ENCODE measurements at regions not wholly inside any gene's neighbourhood (a gene's known extent, or its start where the extent isn't known, plus 50 kb on each side); places are given as distances from the start of the nearest gene placed in this dataset.

DNA sequence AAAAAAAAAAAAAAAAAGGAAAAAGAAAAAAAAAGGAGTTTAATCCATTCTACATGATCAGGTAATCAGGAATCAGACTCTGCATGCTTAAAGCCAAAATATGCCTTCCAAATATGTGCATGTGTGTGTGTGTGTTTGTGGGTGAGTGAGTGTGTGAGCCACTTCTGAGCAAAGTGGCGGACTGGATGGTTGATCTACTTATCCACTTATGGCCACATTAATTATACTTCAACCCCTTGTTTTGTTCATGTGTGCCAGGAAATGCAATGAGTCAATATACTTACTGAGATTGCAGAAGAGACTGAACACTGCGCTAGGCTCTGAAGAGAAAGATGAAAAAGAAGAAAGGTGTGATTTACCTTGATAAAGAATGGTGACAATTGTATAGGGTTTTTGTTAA lies 586.5 kb upstream of the NXPH2 start:
- no peak for TF ChIP-seq EZH2 (IDR thresholded peaks at IDR 0.05; ENCODE audit: borderline replicate concordance, low read depth, low read length, severe bottlenecking)
- TF ChIP-seq, protein P1, sequence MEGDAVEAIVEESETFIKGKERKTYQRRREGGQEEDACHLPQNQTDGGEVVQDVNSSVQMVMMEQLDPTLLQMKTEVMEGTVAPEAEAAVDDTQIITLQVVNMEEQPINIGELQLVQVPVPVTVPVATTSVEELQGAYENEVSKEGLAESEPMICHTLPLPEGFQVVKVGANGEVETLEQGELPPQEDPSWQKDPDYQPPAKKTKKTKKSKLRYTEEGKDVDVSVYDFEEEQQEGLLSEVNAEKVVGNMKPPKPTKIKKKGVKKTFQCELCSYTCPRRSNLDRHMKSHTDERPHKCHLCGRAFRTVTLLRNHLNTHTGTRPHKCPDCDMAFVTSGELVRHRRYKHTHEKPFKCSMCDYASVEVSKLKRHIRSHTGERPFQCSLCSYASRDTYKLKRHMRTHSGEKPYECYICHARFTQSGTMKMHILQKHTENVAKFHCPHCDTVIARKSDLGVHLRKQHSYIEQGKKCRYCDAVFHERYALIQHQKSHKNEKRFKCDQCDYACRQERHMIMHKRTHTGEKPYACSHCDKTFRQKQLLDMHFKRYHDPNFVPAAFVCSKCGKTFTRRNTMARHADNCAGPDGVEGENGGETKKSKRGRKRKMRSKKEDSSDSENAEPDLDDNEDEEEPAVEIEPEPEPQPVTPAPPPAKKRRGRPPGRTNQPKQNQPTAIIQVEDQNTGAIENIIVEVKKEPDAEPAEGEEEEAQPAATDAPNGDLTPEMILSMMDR (IDR thresholded peaks at IDR 0.05; ENCODE audit: borderline replicate concordance, extremely low read depth, low read length, poor library complexity, severe bottlenecking), result no peak

Measured in DND-41 (cell line).